ENCODE measurements at regions not wholly inside any gene's neighbourhood (a gene's known extent, or its start where the extent isn't known, plus 50 kb on each side); places are given as distances from the start of the nearest gene placed in this dataset.

GRCh38 chr10:118926903-118927302, 102.6 kb upstream of the NANOS1 start:
- ATAC-seq = no peak
- H3K27ac ChIP-seq (ENCODE audit: low read depth, low read length) = no peak overlapping the region
- no peaks in the 10 kb centered on the region for H3K36me3 ChIP-seq (ENCODE audit: control insufficient read depth in 1 of 2, insufficient read depth in 2 of 2, low read length in 2 of 2)
- intact Hi-C loops (cut with micrococcal nuclease) = no loop called here
- H4K20me1 ChIP-seq (ENCODE audit: insufficient read depth) = no peaks in the 10 kb centered on the region
- H2AFZ ChIP-seq (ENCODE audit: low read depth, low read length, poor library complexity, severe bottlenecking) = no peak overlapping the region
- no peak for DNase-seq (ENCODE audit: low read depth, low spot score)
- no peak overlapping the region for H3K4me3 ChIP-seq (replicated peaks in 1 of 2; ENCODE audit: low read depth in 1 of 2, low read length in 2 of 2)
- H3K9me3 ChIP-seq (ENCODE audit: control insufficient read depth in 1 of 2, insufficient read depth in 1 of 2, low read depth in 1 of 2, low read length in 2 of 2) = peaks cover 0 to 16% of the 10 kb centered on the region in 2 experiments; a peak in 2 of 4 replicates
- H3K9ac ChIP-seq (ENCODE audit: low read length) = no peak overlapping the region
- H3K4me1 ChIP-seq (ENCODE audit: control insufficient read depth in 1 of 2, insufficient read depth in 2 of 2, low read length in 2 of 2) = no peaks in the 10 kb centered on the region
- ChIA-PET POLR2A (no interaction called here), RAD21 (ENCODE audit: low non-redundant PET in 1 of 2, low total read pairs in 2 of 2, uncharacterized antibody in 2 of 2, unreplicated experiment in 2 of 2) (no interaction called here), CTCF (no interaction called here)
- no peaks in the 10 kb centered on the region for H3K9me2 ChIP-seq (ENCODE audit: insufficient read depth)
- no peaks in the 10 kb centered on the region for H3K27me3 ChIP-seq (ENCODE audit: insufficient read depth, low read length)
- BruUV-seq (replicated peaks) = no TSS peak
- H3K79me2 ChIP-seq (ENCODE audit: insufficient read depth, low read length) = no peaks in the 10 kb centered on the region
- no peak for TF ChIP-seq ATF3 (IDR thresholded peaks at IDR 0.05)
- no peak for TF ChIP-seq REST (IDR thresholded peaks at IDR 0.05; ENCODE audit: low read depth)
- no peak for TF ChIP-seq TCF7L2 (IDR thresholded peaks at IDR 0.05; ENCODE audit: borderline replicate concordance, extremely low read depth, insufficient read depth, insufficient read length)
- TF ChIP-seq POLR2AphosphoS5 (IDR thresholded peaks at IDR 0.05; ENCODE audit: low read depth, low read length) = no peak
- TF ChIP-seq SRF (IDR thresholded peaks at IDR 0.05; ENCODE audit: low read depth) = no peak
- TF ChIP-seq CTCF (IDR thresholded peaks at IDR 0.05 in 2 of 3, conservative IDR thresholded peaks at IDR 0.05 in 1 of 3; ENCODE audit: borderline replicate concordance in 1 of 3, insufficient read depth in 1 of 3, low read depth in 2 of 3, low read length in 2 of 3) = no peak
- no peak overlapping the region for H3K4me2 ChIP-seq (ENCODE audit: low read length)

All from HCT116 (cell line).